GM19324 (cell line): ENCODE measurements at regions not wholly inside any gene's neighbourhood (a gene's known extent, or its start where the extent isn't known, plus 50 kb on each side); places are given as distances from the start of the nearest gene placed in this dataset.

ENCODE experiments used
- ATAC-seq: cut with Tn5 transposase; IDR thresholded peaks from one replicate; pipeline ENCODE4 v1.9.1; 2021; ENCODE audit warnings: mild to moderate bottlenecking, moderate library complexity; ENCODE audit not compliant: unreplicated experiment, low FRiP score

- no peak for ATAC-seq
Observed at GRCh38 chr4:164154416-164154815, 599.5 kb upstream of the SMIM31 start.

GRCh38 chr4:164169591-164169990 lies 584.3 kb upstream of the SMIM31 start:
- no peak for ATAC-seq

- ATAC-seq, result no peak
Observed at GRCh38 chr4:164177153-164177552, 576.8 kb upstream of the SMIM31 start.

GRCh38 chr4:164177753-164178152 lies 576.2 kb upstream of the SMIM31 start:
- ATAC-seq, result no peak

GRCh38 chr4:164188236-164188635 lies 565.7 kb upstream of the SMIM31 start:
- no peak for ATAC-seq

- no peak for ATAC-seq
Observed at GRCh38 chr4:164192844-164193243, 561.1 kb upstream of the SMIM31 start.

- no peak for ATAC-seq
Observed at GRCh38 chr4:164193676-164194075, 560.3 kb upstream of the SMIM31 start.

GRCh38 chr4:164197556-164197955 lies 556.4 kb upstream of the SMIM31 start:
- no peak for ATAC-seq

GRCh38 chr4:164203476-164203875 lies 550.5 kb upstream of the SMIM31 start:
- ATAC-seq, result no peak

GRCh38 chr4:164204434-164204833 lies 549.5 kb upstream of the SMIM31 start:
- no peak for ATAC-seq

- ATAC-seq, result no peak
Observed at GRCh38 chr4:164207460-164207859, 546.5 kb upstream of the SMIM31 start.

- ATAC-seq, result no peak
Observed at GRCh38 chr4:164210377-164210776, 543.6 kb upstream of the SMIM31 start.

GRCh38 chr4:164212134-164212533 lies 541.8 kb upstream of the SMIM31 start:
- ATAC-seq, result no peak

GRCh38 chr4:164212714-164213113 lies 541.2 kb upstream of the SMIM31 start:
- ATAC-seq, result no peak

- no peak for ATAC-seq
Observed at GRCh38 chr4:164215113-164215741, 538.7 kb upstream of the SMIM31 start.

GRCh38 chr4:164221631-164222030 lies 532.3 kb upstream of the SMIM31 start:
- no peak for ATAC-seq

GRCh38 chr4:164224871-164225270 lies 529.1 kb upstream of the SMIM31 start:
- ATAC-seq, result no peak

GRCh38 chr4:164229255-164229654 lies 524.7 kb upstream of the SMIM31 start:
- no peak for ATAC-seq

- no peak for ATAC-seq
Observed at GRCh38 chr4:164239433-164239832, 514.5 kb upstream of the SMIM31 start.

GRCh38 chr4:164239976-164240375 lies 514.0 kb upstream of the SMIM31 start:
- ATAC-seq, result no peak

GRCh38 chr4:164251257-164251656 lies 502.7 kb upstream of the SMIM31 start:
- no peak for ATAC-seq

- ATAC-seq, result no peak
Observed at GRCh38 chr4:164252286-164252685, 501.6 kb upstream of the SMIM31 start.

- ATAC-seq, result no peak
Observed at GRCh38 chr4:164261831-164262230, 492.1 kb upstream of the SMIM31 start.
